ENCODE measurements at regions not wholly inside any gene's neighbourhood (a gene's known extent, or its start where the extent isn't known, plus 50 kb on each side); places are given as distances from the start of the nearest gene placed in this dataset.
"Not testable (repeated sequence)": the region's sequence is repeated elsewhere in the genome, so short reads cannot be mapped to it uniquely, and the experiment has no call there.

DNA sequence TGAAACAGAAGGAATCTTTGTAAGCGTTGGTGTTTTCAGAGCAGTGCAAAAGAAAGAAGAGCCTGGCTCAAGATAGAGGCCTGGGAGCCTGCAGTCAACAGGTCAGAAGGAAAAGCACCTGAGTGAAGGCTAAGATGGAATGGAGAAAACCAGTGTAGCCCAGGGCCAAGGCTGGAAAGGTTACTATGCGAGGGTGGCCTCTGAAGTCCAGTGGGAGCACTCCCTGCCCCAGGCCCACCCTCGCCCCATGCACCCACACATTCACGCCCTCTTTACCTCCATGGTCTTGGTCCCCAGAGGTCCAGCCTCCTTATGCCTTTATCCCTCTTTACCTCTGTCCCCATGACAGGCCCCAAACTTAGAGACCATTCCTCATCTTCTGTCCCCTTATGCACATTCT, 169.2 kb upstream of the ZNF644 start:
- TF ChIP-seq, protein P1, sequence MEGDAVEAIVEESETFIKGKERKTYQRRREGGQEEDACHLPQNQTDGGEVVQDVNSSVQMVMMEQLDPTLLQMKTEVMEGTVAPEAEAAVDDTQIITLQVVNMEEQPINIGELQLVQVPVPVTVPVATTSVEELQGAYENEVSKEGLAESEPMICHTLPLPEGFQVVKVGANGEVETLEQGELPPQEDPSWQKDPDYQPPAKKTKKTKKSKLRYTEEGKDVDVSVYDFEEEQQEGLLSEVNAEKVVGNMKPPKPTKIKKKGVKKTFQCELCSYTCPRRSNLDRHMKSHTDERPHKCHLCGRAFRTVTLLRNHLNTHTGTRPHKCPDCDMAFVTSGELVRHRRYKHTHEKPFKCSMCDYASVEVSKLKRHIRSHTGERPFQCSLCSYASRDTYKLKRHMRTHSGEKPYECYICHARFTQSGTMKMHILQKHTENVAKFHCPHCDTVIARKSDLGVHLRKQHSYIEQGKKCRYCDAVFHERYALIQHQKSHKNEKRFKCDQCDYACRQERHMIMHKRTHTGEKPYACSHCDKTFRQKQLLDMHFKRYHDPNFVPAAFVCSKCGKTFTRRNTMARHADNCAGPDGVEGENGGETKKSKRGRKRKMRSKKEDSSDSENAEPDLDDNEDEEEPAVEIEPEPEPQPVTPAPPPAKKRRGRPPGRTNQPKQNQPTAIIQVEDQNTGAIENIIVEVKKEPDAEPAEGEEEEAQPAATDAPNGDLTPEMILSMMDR (IDR thresholded peaks at IDR 0.05): no peak
- no peak for TF ChIP-seq POLR2A (IDR thresholded peaks at IDR 0.05)
- no peak for TF ChIP-seq POLR2AphosphoS5 (IDR thresholded peaks at IDR 0.05)
- no peak for TF ChIP-seq EP300 (IDR thresholded peaks at IDR 0.05)
- no peak for ATAC-seq
- Histone ChIP-seq H3K27me3 (no peaks in the 10 kb centered on the region), H3K4me1 (no peaks in the 10 kb centered on the region), H3K4me3 (no peak overlapping the region), H3K27ac (no peak overlapping the region), H3K9me3 (no peaks in the 10 kb centered on the region), H3K36me3 (no peaks in the 10 kb centered on the region)
- WGBS, 2 donors (ENCODE audit: low coverage in 1 of 2): 86 to 93% methylated on average over 4 of the region's 4 CpGs

DNA sequence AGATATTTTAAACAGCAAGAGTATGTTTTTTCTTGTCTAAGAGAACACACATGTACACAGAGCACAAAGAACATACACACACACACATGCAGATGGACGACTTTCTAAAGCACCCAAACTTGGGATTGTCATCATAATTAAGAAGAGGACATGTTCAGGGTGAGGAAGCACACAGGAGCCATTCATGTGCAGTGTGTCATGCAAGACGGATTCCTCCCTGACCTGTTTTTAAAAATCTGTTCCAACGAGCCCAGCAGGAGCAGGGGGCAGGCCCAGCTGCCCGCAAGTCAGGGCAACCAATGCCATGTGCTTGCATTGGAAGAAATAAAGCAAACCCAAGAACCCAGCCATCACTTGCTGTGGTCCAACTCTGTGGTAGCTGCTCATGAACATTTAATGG, 167.3 kb upstream of the ZNF644 start:
- H3K36me3 ChIP-seq: no peaks in the 10 kb centered on the region
- H3K9me3 ChIP-seq: no peaks in the 10 kb centered on the region
- ATAC-seq: no peak
- H3K27me3 ChIP-seq: no peaks in the 10 kb centered on the region
- H3K4me1 ChIP-seq: no peaks in the 10 kb centered on the region
- 52% methylated on average over 4 of the region's 4 CpGs; no CpG with 5 or more reads in 1 of the 2 donors for WGBS, 2 donors (ENCODE audit: low coverage in 1 of 2)
- H3K4me3 ChIP-seq: no peak overlapping the region
- H3K27ac ChIP-seq: no peak overlapping the region
- TF ChIP-seq, protein P1 (IDR thresholded peaks at IDR 0.05): no peak
- TF ChIP-seq POLR2A (IDR thresholded peaks at IDR 0.05) (no peak), POLR2AphosphoS5 (IDR thresholded peaks at IDR 0.05) (no peak), EP300 (IDR thresholded peaks at IDR 0.05) (no peak)

DNA sequence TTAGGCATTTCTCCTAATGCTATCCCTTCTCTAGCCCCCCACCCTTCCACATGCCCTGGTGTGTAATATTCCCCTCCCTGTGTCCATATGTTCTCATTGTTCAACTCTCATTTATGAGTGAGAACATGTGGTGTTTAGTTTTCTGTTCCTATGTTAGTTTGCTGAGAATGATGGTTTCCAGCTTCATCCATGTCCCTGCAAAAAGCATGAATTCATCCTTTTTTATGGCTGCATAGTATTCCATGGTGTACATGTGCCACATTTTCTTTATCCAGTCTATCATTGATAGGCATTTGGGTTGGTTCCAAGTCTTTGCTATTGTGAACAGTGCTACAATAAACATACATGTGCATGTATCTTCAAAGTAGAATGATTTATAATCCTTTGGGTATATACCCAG, 161.0 kb upstream of the ZNF644 start:
- H3K9me3 ChIP-seq, ATAC-seq: not testable (repeated sequence)

GRCh38 chr1:91176250-91176649, 154.4 kb upstream of the ZNF644 start:
- TF ChIP-seq EP300 (IDR thresholded peaks at IDR 0.05) (no peak), POLR2AphosphoS5 (IDR thresholded peaks at IDR 0.05) (no peak), POLR2A (IDR thresholded peaks at IDR 0.05) (no peak)
- TF ChIP-seq, protein P1 (IDR thresholded peaks at IDR 0.05): no peak
- no peaks in the 10 kb centered on the region for H3K36me3 ChIP-seq
- H3K27ac ChIP-seq: no peak overlapping the region
- no peak overlapping the region for H3K4me3 ChIP-seq
- no peak for ATAC-seq
- H3K4me1 ChIP-seq: no peaks in the 10 kb centered on the region
- WGBS, 2 donors (ENCODE audit: low coverage in 1 of 2): 78 to 80% methylated on average over 1 of the region's 1 CpG
- peaks cover 41% of the 10 kb centered on the region for H3K27me3 ChIP-seq
- H3K9me3 ChIP-seq: no peaks in the 10 kb centered on the region

More for the DNA sequence above, 161.0 kb upstream of the ZNF644 start:
- not testable (repeated sequence) for H3K4me3 ChIP-seq, H3K36me3 ChIP-seq, H3K27me3 ChIP-seq, H3K27ac ChIP-seq, H3K4me1 ChIP-seq

DNA sequence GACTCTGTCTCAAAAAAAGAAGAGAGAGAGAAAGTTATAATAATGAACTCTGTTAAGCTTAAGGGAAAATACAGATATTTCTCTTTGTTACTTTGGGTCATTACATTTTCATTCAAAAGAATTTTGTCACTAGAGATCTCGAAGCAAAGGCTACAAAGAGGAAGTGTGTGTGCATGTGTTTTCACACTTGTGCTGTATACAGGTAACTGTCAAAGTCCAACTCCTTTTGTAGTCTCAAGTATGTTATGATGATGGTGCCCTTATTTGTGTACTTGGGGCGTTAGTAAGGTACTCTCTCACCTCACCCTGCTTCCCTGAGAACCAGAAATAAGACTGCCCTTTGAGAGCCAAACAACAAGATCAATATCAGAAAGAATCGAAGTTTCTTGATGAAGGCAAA, 152.9 kb upstream of the ZNF644 start:
- Histone ChIP-seq H3K36me3 (no peaks in the 10 kb centered on the region), H3K4me3 (no peak overlapping the region), H3K4me1 (no peaks in the 10 kb centered on the region), H3K27ac (no peak overlapping the region), H3K9me3 (no peaks in the 10 kb centered on the region), H3K27me3 (peaks cover 50% of the 10 kb centered on the region)
- WGBS, 2 donors (ENCODE audit: low coverage in 1 of 2): 75 to 81% methylated on average over 2 to 3 of the region's 3 CpGs
- TF ChIP-seq, protein P1 (IDR thresholded peaks at IDR 0.05): no peak
- TF ChIP-seq POLR2A (IDR thresholded peaks at IDR 0.05) (no peak), POLR2AphosphoS5 (IDR thresholded peaks at IDR 0.05) (no peak), EP300 (IDR thresholded peaks at IDR 0.05) (no peak)
- no peak for ATAC-seq

Measured in gastroesophageal sphincter (tissue), 4 donors.